Keratinocyte (primary cell): ENCODE measurements at regions not wholly inside any gene's neighbourhood (a gene's known extent, or its start where the extent isn't known, plus 50 kb on each side); places are given as distances from the start of the nearest gene placed in this dataset.

ENCODE experiments used
- DNase-seq: peaks from one replicate; pipeline ENCODE4 v3.0.0-alpha.2; 2011; ENCODE audit warnings: low read depth, missing footprints, low spot score
- FAIRE-seq: peaks from 2 replicates; lab custom pipeline; 2011; peaks lifted over from hg19 to GRCh38; lab: Jason Lieb, UNC
- H2AFZ ChIP-seq: 2 replicates; pipeline ENCODE4 v1.6.0; 2012; ENCODE audit warnings: low read length, control low read depth, inconsistent platforms; ENCODE audit not compliant: control insufficient read depth
- H3K27ac ChIP-seq: 2 replicates; pipeline ENCODE4 v1.5.1; 2011; ENCODE audit warnings: low read length; ENCODE audit not compliant: control insufficient read depth, insufficient read depth
- H3K27me3 ChIP-seq: 3 replicates; pipeline ENCODE4 v1.6.0; 2011; ENCODE audit warnings: low read length; ENCODE audit not compliant: control insufficient read depth, insufficient read depth; ENCODE audit errors: extremely low read depth
- H3K36me3 ChIP-seq, 2 experiments: 2 replicates in 1 of 2; 3 replicates in 1 of 2; pipeline ENCODE4 v1.5.1; 2011; ENCODE audit warnings: low read length in 2 of 2, mild to moderate bottlenecking in 1 of 2; ENCODE audit not compliant: control insufficient read depth in 2 of 2, insufficient read depth in 2 of 2; ENCODE audit errors: extremely low read depth in 1 of 2
- H3K4me1 ChIP-seq: 3 replicates; pipeline ENCODE4 v1.5.1; 2011; ENCODE audit warnings: low read length; ENCODE audit not compliant: control insufficient read depth, insufficient read depth; ENCODE audit errors: extremely low read depth
- H3K4me2 ChIP-seq: 3 replicates; pipeline ENCODE4 v1.6.0; 2011; ENCODE audit warnings: low read depth, low read length; ENCODE audit not compliant: control insufficient read depth, insufficient read depth; ENCODE audit errors: extremely low read depth
- H3K4me3 ChIP-seq, 3 experiments: fragments of 200-600 bp in 1 of 3; sonication (generic) in 1 of 3; 2 replicates in 2 of 3; 3 replicates in 1 of 3; pipeline ENCODE4 v1.5.1; 2011 to 2016; ENCODE audit warnings: low read length in 3 of 3, mild to moderate bottlenecking in 3 of 3, control low read depth in 2 of 3, inconsistent platforms in 1 of 3, low read depth in 1 of 3, mixed read lengths in 1 of 3, mixed run types in 1 of 3, moderate library complexity in 1 of 3; ENCODE audit not compliant: control insufficient read depth in 2 of 3, insufficient read depth in 2 of 3; ENCODE audit errors: extremely low read depth in 1 of 3
- H3K79me2 ChIP-seq: 2 replicates; pipeline ENCODE4 v1.6.0; 2012; ENCODE audit warnings: low read length; ENCODE audit not compliant: control insufficient read depth, insufficient read depth
- H3K9ac ChIP-seq: 3 replicates; pipeline ENCODE4 v1.6.0; 2011; ENCODE audit warnings: low read length; ENCODE audit not compliant: control insufficient read depth, insufficient read depth; ENCODE audit errors: extremely low read depth
- H3K9me1 ChIP-seq: 3 replicates; pipeline ENCODE4 v1.6.0; 2011; ENCODE audit warnings: low read length; ENCODE audit not compliant: control insufficient read depth, insufficient read depth; ENCODE audit errors: extremely low read depth
- H3K9me3 ChIP-seq: 2 replicates; pipeline ENCODE4 v1.5.1; 2012; ENCODE audit warnings: low read depth, low read length; ENCODE audit not compliant: control insufficient read depth
- H4K20me1 ChIP-seq: 3 replicates; pipeline ENCODE4 v1.6.0; 2011; ENCODE audit warnings: low read length; ENCODE audit not compliant: control insufficient read depth, insufficient read depth; ENCODE audit errors: extremely low read depth
- EZH2 ChIP-seq: IDR thresholded peaks from one replicate; pipeline ENCODE4 v1.6.1; 2012; ENCODE audit warnings: inconsistent platforms, mild to moderate bottlenecking, low read length, moderate library complexity
- dilution Hi-C: fragments of 300-500 bp; cut with MboI; formaldehyde crosslinking; loops from one replicate; pipeline ENCODE4 v1.7.0; 2020; ENCODE audit warnings: low sequenced_read_pairs; ENCODE audit not compliant: extremely low pct_ligation_motif_present
- TF ChIP-seq, protein P1 (sequence below), 3 experiments: IDR thresholded peaks in 1 of 3; conservative IDR thresholded peaks in 1 of 3; optimal IDR thresholded peaks in 1 of 3; 2 replicates in 2 of 3; 3 replicates in 1 of 3; pipeline versions ENCODE3 to v1.5.1; 2011; ENCODE audit warnings: low read length in 3 of 3, mild to moderate bottlenecking in 3 of 3, moderate library complexity in 2 of 3, control low read depth in 1 of 3, inconsistent platforms in 1 of 3; ENCODE audit not compliant: insufficient read depth in 2 of 3; ENCODE audit errors: extremely low read depth in 1 of 3

DNA sequence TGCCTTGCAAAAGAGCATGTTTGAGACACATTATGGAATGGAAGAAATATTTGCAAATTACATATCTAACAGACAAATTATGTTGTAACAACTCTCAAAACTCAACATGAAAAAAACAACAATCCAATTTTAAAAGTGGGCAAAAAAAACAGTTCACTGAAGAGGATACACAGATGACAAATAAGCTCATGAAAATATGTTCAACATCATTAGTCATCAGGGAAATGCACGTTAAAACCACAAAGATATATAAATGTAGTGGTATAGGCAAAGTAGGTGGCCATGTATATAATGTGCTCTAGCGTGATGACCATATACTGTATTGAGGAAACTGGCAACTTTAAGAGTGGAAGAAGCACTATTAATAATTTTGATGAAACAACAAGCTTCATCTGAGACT is 220.1 kb downstream of the IRS1 start:
- Histone ChIP-seq H2AFZ (no peak overlapping the region), H3K27me3 (no peaks in the 10 kb centered on the region), H3K4me2 (no peak overlapping the region), H4K20me1 (no peaks in the 10 kb centered on the region), H3K9me1 (no peaks in the 10 kb centered on the region), H3K36me3 (no peaks in the 10 kb centered on the region), H3K79me2 (no peaks in the 10 kb centered on the region), H3K27ac (no peak overlapping the region), H3K4me3 (no peak overlapping the region), H3K9ac (no peak overlapping the region), H3K4me1 (peaks cover 18% of the 10 kb centered on the region), H3K9me3 (peaks cover 1% of the 10 kb centered on the region)
- dilution Hi-C loops = no loop called here
- peak; percentile 78 for FAIRE-seq
- no peak for DNase-seq
- TF ChIP-seq, protein P1, sequence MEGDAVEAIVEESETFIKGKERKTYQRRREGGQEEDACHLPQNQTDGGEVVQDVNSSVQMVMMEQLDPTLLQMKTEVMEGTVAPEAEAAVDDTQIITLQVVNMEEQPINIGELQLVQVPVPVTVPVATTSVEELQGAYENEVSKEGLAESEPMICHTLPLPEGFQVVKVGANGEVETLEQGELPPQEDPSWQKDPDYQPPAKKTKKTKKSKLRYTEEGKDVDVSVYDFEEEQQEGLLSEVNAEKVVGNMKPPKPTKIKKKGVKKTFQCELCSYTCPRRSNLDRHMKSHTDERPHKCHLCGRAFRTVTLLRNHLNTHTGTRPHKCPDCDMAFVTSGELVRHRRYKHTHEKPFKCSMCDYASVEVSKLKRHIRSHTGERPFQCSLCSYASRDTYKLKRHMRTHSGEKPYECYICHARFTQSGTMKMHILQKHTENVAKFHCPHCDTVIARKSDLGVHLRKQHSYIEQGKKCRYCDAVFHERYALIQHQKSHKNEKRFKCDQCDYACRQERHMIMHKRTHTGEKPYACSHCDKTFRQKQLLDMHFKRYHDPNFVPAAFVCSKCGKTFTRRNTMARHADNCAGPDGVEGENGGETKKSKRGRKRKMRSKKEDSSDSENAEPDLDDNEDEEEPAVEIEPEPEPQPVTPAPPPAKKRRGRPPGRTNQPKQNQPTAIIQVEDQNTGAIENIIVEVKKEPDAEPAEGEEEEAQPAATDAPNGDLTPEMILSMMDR (optimal IDR thresholded peaks at IDR 0.05 in 1 of 3, IDR thresholded peaks at IDR 0.05 in 1 of 3, conservative IDR thresholded peaks at IDR 0.05 in 1 of 3; ENCODE audit: extremely low read depth in 1 of 3, insufficient read depth in 2 of 3, low read length in 3 of 3) = no peak
- TF ChIP-seq EZH2 = no peak

DNA sequence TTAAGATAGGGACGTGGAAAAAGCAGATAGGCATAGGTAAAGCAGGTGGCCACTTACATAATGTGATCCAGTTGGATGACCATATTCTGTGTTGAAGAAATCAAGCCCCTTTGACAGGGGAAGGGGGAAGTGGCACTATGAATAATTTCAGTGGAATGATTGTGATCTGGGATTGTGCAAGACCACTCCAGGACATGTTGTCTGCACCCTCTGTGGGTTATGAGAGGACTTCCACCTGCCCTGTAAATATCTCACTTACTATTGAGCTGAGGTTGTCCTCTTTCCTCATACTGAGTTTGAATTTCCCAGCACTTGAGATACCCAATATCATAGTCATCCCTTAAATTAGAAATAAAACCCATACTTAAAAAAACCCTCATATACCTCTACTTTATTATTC is 220.7 kb downstream of the IRS1 start:
- Histone ChIP-seq H3K9ac (no peak overlapping the region), H3K79me2 (no peaks in the 10 kb centered on the region), H2AFZ (no peak overlapping the region), H3K4me1 (peaks cover 14% of the 10 kb centered on the region), H3K9me3 (peaks cover 1% of the 10 kb centered on the region), H4K20me1 (no peaks in the 10 kb centered on the region), H3K4me2 (no peak overlapping the region), H3K27ac (no peak overlapping the region), H3K9me1 (no peaks in the 10 kb centered on the region), H3K36me3 (no peaks in the 10 kb centered on the region), H3K4me3 (no peak overlapping the region), H3K27me3 (no peaks in the 10 kb centered on the region)
- FAIRE-seq = no peak
- dilution Hi-C loops = no loop called here
- TF ChIP-seq, protein P1 (optimal IDR thresholded peaks at IDR 0.05 in 1 of 3, IDR thresholded peaks at IDR 0.05 in 1 of 3, conservative IDR thresholded peaks at IDR 0.05 in 1 of 3; ENCODE audit: extremely low read depth in 1 of 3, insufficient read depth in 2 of 3, low read length in 3 of 3) = no peak
- TF ChIP-seq EZH2 = no peak
- no peak for DNase-seq
